H9 (cell line): ENCODE measurements at regions not wholly inside any gene's neighbourhood (a gene's known extent, or its start where the extent isn't known, plus 50 kb on each side); places are given as distances from the start of the nearest gene placed in this dataset.

Experiments used
- DNase-seq: peaks from one replicate; pipeline ENCODE4 v3.0.0-alpha.2; 2017
- H2AFZ ChIP-seq: one replicate; pipeline ENCODE4 v1.6.1; 2013; ENCODE audit warnings: mild to moderate bottlenecking, low read length, control low read depth, moderate library complexity
- H2AK5ac ChIP-seq: 2 replicates; pipeline ENCODE4 v1.6.1; 2013; ENCODE audit warnings: low read length, control low read depth, mixed read lengths; ENCODE audit not compliant: insufficient read length
- H2BK120ac ChIP-seq: one replicate; pipeline ENCODE4 v1.6.1; 2013; ENCODE audit warnings: low read depth, mild to moderate bottlenecking, low read length, control low read depth, inconsistent platforms; ENCODE audit not compliant: poor library complexity, severe bottlenecking
- H2BK12ac ChIP-seq: 2 replicates; pipeline ENCODE4 v1.6.1; 2013; ENCODE audit warnings: low read length, control low read depth, mixed read lengths, low read depth; ENCODE audit not compliant: insufficient read length
- H2BK15ac ChIP-seq: 2 replicates; pipeline ENCODE4 v1.6.1; 2013; ENCODE audit warnings: low read depth, low read length, control low read depth
- H2BK20ac ChIP-seq: one replicate; pipeline ENCODE4 v1.6.1; 2013; ENCODE audit warnings: low read depth, mild to moderate bottlenecking, low read length, control low read depth, inconsistent platforms; ENCODE audit not compliant: poor library complexity, severe bottlenecking
- H2BK5ac ChIP-seq: 2 replicates; pipeline ENCODE4 v1.6.1; 2013; ENCODE audit warnings: low read length, control low read depth, mixed read lengths; ENCODE audit not compliant: insufficient read length
- H3K14ac ChIP-seq: 2 replicates; pipeline ENCODE4 v1.6.1; 2013; ENCODE audit warnings: low read length, control low read depth; ENCODE audit not compliant: insufficient read depth
- H3K18ac ChIP-seq: 2 replicates; pipeline ENCODE4 v1.6.1; 2013; ENCODE audit warnings: low read depth, mild to moderate bottlenecking, mixed read lengths, low read length, control low read depth; ENCODE audit not compliant: insufficient read length
- H3K23ac ChIP-seq: 2 replicates; pipeline ENCODE4 v1.6.1; 2013; ENCODE audit warnings: low read length, control low read depth, mixed read lengths, low read depth; ENCODE audit not compliant: insufficient read length
- H3K23me2 ChIP-seq: 2 replicates; pipeline ENCODE4 v1.6.1; 2013; ENCODE audit warnings: low read depth, mild to moderate bottlenecking, mixed read lengths, low read length, control low read depth; ENCODE audit not compliant: insufficient read length, poor library complexity, severe bottlenecking
- H3K27ac ChIP-seq: 2 replicates; pipeline ENCODE4 v1.5.1; 2013; ENCODE audit warnings: low read length, control low read depth, mixed read lengths, low read depth; ENCODE audit not compliant: insufficient read length
- H3K27me3 ChIP-seq: 2 replicates; pipeline ENCODE4 v1.6.1; 2013; ENCODE audit warnings: low read length, control low read depth, inconsistent platforms; ENCODE audit not compliant: insufficient read depth
- H3K4ac ChIP-seq: 2 replicates; pipeline ENCODE4 v1.6.1; 2013; ENCODE audit warnings: low read depth, mild to moderate bottlenecking, control low read depth, inconsistent platforms, low read length, moderate library complexity
- H3K4me1 ChIP-seq: 2 replicates; pipeline ENCODE4 v1.6.1; 2013; ENCODE audit warnings: low read length, control low read depth, inconsistent platforms; ENCODE audit not compliant: insufficient read depth
- H3K4me2 ChIP-seq: 2 replicates; pipeline ENCODE4 v1.6.1; 2013; ENCODE audit warnings: low read length, control low read depth, mixed read lengths; ENCODE audit not compliant: insufficient read length, insufficient read depth
- H3K56ac ChIP-seq: 2 replicates; pipeline ENCODE4 v1.6.1; 2013; ENCODE audit warnings: low read depth, mild to moderate bottlenecking, mixed read lengths, low read length, control low read depth; ENCODE audit not compliant: insufficient read length
- H3K79me1 ChIP-seq: 2 replicates; pipeline ENCODE4 v1.6.1; 2013; ENCODE audit warnings: low read depth, mild to moderate bottlenecking, moderate library complexity, low read length, control low read depth, inconsistent platforms; ENCODE audit not compliant: insufficient read depth, poor library complexity, severe bottlenecking
- H3K79me2 ChIP-seq: 2 replicates; pipeline ENCODE4 v1.6.1; 2013; ENCODE audit warnings: low read length, control low read depth, inconsistent platforms; ENCODE audit not compliant: insufficient read depth
- H3K9ac ChIP-seq: 2 replicates; pipeline ENCODE4 v1.6.1; 2013; ENCODE audit warnings: low read length, control low read depth, mixed read lengths; ENCODE audit not compliant: insufficient read length; ENCODE audit errors: extremely low read depth
- H3K9me3 ChIP-seq: one replicate; pipeline ENCODE4 v1.6.1; 2013; ENCODE audit warnings: low read depth, low read length, inconsistent platforms; ENCODE audit not compliant: control insufficient read depth
- H3T11ph ChIP-seq: one replicate; pipeline ENCODE4 v1.6.1; 2013; ENCODE audit warnings: mild to moderate bottlenecking, low read length, control low read depth, inconsistent platforms
- H4K20me1 ChIP-seq: one replicate; pipeline ENCODE4 v1.6.1; 2013; ENCODE audit not compliant: control insufficient read depth, insufficient read length, insufficient read depth
- H4K5ac ChIP-seq: 2 replicates; pipeline ENCODE4 v1.6.1; 2013; ENCODE audit warnings: low read depth, mild to moderate bottlenecking, mixed read lengths, low read length, control low read depth; ENCODE audit not compliant: insufficient read length
- H4K8ac ChIP-seq: replicated peaks from 2 replicates; pipeline ENCODE4 v1.6.1; 2013; ENCODE audit warnings: low read length, control low read depth, mixed read lengths, low read depth; ENCODE audit not compliant: insufficient read length
- H4K91ac ChIP-seq: 2 replicates; pipeline ENCODE4 v1.6.1; 2013; ENCODE audit warnings: low read depth, mild to moderate bottlenecking, moderate library complexity, mixed read lengths, low read length, control low read depth; ENCODE audit not compliant: insufficient read length
- H3K27ac Mint-ChIP-seq, 3 experiments: 2 replicates in 2 of 3; 3 replicates in 1 of 3; pipeline ENCODE4 v1.8.0; 2020 to 2021; ENCODE audit warnings: mixed read lengths in 3 of 3, mild to moderate bottlenecking in 1 of 3, moderate library complexity in 1 of 3
- H3K27me3 Mint-ChIP-seq: 2 replicates; pipeline ENCODE4 v1.8.0; 2021; ENCODE audit warnings: low read depth, mild to moderate bottlenecking, moderate library complexity, mixed read lengths
- H3K36me3 Mint-ChIP-seq, 3 experiments: 2 replicates in 2 of 3; 3 replicates in 1 of 3; pipeline ENCODE4 v1.8.0; 2020 to 2021; ENCODE audit warnings: low read depth in 3 of 3, mixed read lengths in 3 of 3; ENCODE audit not compliant: insufficient read depth in 1 of 3
- H3K4me1 Mint-ChIP-seq, 2 experiments: 2 replicates each; pipeline ENCODE4 v1.8.0; 2020; ENCODE audit warnings: mixed read lengths in 2 of 2
- H3K4me3 Mint-ChIP-seq, 2 experiments: 2 replicates in 1 of 2; 3 replicates in 1 of 2; pipeline ENCODE4 v1.8.0; 2020 to 2021; ENCODE audit warnings: mild to moderate bottlenecking in 2 of 2, mixed read lengths in 2 of 2, moderate library complexity in 1 of 2
- H3K9me3 Mint-ChIP-seq, 2 experiments: 2 replicates in 1 of 2; 3 replicates in 1 of 2; pipeline ENCODE4 v1.8.0; 2020; ENCODE audit warnings: mild to moderate bottlenecking in 2 of 2, mixed read lengths in 2 of 2, moderate library complexity in 1 of 2
- WGBS: extraction: QIAGEN DNeasy Blood & Tissue Kit; methylation state at CpG from one replicate; pipeline ENCODE4 v1.1.7; 2013; ENCODE audit warnings: missing lambda C conversion rate, low lambda C conversion rate, mixed read lengths; ENCODE audit not compliant: insufficient read length; ENCODE audit errors: extremely low coverage; 5-methylcytosine and 5-hydroxymethylcytosine counted together
- TF ChIP-seq, protein P1 (sequence below): fragments of 200-600 bp; sonication (generic); conservative IDR thresholded peaks from 3 replicates; pipeline ENCODE4 v1.8.0; 2021; ENCODE audit warnings: antibody characterized with exemption, mild to moderate bottlenecking

DNA sequence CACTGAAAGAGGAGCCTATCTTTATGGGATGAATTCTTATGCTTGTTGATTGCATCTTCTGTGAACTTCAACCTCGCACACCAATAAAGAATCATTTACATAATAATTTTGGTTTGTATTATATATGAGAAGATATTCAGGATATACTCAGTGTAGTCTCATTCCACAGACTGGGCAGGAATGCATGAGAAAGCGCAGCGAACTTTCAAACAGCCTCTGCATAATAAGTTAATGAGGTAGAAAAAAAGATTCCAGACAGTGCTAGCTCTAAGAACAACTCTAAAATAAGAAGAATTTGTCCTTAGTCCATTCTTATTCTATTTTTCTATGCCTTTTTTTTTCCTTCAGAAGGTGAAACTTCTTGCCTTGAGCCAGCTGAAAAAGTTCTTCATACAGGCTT lies 224.3 kb upstream of the CTSO start:
- H3K23me2 ChIP-seq = no peaks in the 10 kb centered on the region
- no peaks in the 10 kb centered on the region for H3K79me2 ChIP-seq
- no peak overlapping the region for H3T11ph ChIP-seq
- H3K14ac ChIP-seq = no peak overlapping the region
- H2BK120ac ChIP-seq = no peak overlapping the region
- no peak overlapping the region for H4K5ac ChIP-seq
- no peaks in the 10 kb centered on the region for H3K27me3 ChIP-seq
- H2AK5ac ChIP-seq = no peak overlapping the region
- no CpG with 5 or more reads among the region's 3 CpGs for WGBS
- H3K56ac ChIP-seq = no peak overlapping the region
- H3K27ac ChIP-seq = no peak overlapping the region
- no peak overlapping the region for H2BK20ac ChIP-seq
- no peaks in the 10 kb centered on the region for H3K9me3 ChIP-seq
- no peak overlapping the region for H2BK5ac ChIP-seq
- no peak overlapping the region for H2BK12ac ChIP-seq
- H3K27ac Mint-ChIP-seq = no peak overlapping the region
- peaks cover 2 to 9% of the 10 kb centered on the region in 2 experiments; a peak in 2 of 4 replicates for H3K4me1 Mint-ChIP-seq
- H3K36me3 Mint-ChIP-seq = no peaks in the 10 kb centered on the region
- no peak overlapping the region for H4K91ac ChIP-seq
- H2AFZ ChIP-seq = no peak overlapping the region
- no peak overlapping the region for H3K23ac ChIP-seq
- no peak overlapping the region for H3K9ac ChIP-seq
- no peak overlapping the region for H3K4me3 Mint-ChIP-seq
- no peak overlapping the region for H3K4ac ChIP-seq
- H3K27me3 Mint-ChIP-seq = no peaks in the 10 kb centered on the region
- TF ChIP-seq, protein P1, sequence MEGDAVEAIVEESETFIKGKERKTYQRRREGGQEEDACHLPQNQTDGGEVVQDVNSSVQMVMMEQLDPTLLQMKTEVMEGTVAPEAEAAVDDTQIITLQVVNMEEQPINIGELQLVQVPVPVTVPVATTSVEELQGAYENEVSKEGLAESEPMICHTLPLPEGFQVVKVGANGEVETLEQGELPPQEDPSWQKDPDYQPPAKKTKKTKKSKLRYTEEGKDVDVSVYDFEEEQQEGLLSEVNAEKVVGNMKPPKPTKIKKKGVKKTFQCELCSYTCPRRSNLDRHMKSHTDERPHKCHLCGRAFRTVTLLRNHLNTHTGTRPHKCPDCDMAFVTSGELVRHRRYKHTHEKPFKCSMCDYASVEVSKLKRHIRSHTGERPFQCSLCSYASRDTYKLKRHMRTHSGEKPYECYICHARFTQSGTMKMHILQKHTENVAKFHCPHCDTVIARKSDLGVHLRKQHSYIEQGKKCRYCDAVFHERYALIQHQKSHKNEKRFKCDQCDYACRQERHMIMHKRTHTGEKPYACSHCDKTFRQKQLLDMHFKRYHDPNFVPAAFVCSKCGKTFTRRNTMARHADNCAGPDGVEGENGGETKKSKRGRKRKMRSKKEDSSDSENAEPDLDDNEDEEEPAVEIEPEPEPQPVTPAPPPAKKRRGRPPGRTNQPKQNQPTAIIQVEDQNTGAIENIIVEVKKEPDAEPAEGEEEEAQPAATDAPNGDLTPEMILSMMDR = no peak
- H3K4me2 ChIP-seq = no peak overlapping the region
- H4K20me1 ChIP-seq = no peaks in the 10 kb centered on the region
- no peak overlapping the region for H4K8ac ChIP-seq
- no peaks in the 10 kb centered on the region for H3K9me3 Mint-ChIP-seq
- no peaks in the 10 kb centered on the region for H3K4me1 ChIP-seq
- no peak overlapping the region for H3K18ac ChIP-seq
- no peak for DNase-seq
- H3K79me1 ChIP-seq = no peaks in the 10 kb centered on the region
- H2BK15ac ChIP-seq = no peak overlapping the region
